Large intestine (tissue), 3 donors: ENCODE measurements at regions not wholly inside any gene's neighbourhood (a gene's known extent, or its start where the extent isn't known, plus 50 kb on each side); places are given as distances from the start of the nearest gene placed in this dataset.

Experiments used
- DNase-seq, 2 donors: peaks; one replicate each; pipeline versions ENCODE4 v3.0.0 to v3.0.0-alpha.2; 2013
- H3K27ac ChIP-seq: one replicate; pipeline ENCODE4 v1.5.1; 2013; ENCODE audit warnings: low read length
- H3K27me3 ChIP-seq: 2 replicates; pipeline ENCODE4 v1.6.1; 2013; ENCODE audit warnings: low read length; ENCODE audit not compliant: control insufficient read depth, insufficient read depth
- H3K36me3 ChIP-seq: 2 replicates; pipeline ENCODE4 v1.6.1; 2013; ENCODE audit warnings: low read length; ENCODE audit not compliant: control insufficient read depth, insufficient read depth
- H3K4me1 ChIP-seq: one replicate; pipeline ENCODE4 v1.6.1; 2013; ENCODE audit warnings: low read length; ENCODE audit not compliant: control insufficient read depth, insufficient read depth
- H3K4me3 ChIP-seq: one replicate; pipeline ENCODE4 v1.5.1; 2013; ENCODE audit warnings: low read length
- H3K9me3 ChIP-seq: one replicate; pipeline ENCODE4 v1.6.1; 2013; ENCODE audit warnings: mild to moderate bottlenecking, low read depth, low read length, moderate library complexity; ENCODE audit not compliant: control insufficient read depth
- WGBS: methylation state at CpG from one replicate; pipeline ENCODE4 v1.1.5; 2013; ENCODE audit warnings: low lambda C conversion rate; ENCODE audit not compliant: insufficient coverage; 5-methylcytosine and 5-hydroxymethylcytosine counted together

- no peak for DNase-seq
- no peak overlapping the region for H3K4me3 ChIP-seq
- no peak overlapping the region for H3K27ac ChIP-seq
- peaks cover 3% of the 10 kb centered on the region for H3K4me1 ChIP-seq
- 88% methylated on average over 1 of the region's 4 CpGs for WGBS
- H3K9me3 ChIP-seq, result no peaks in the 10 kb centered on the region
- H3K36me3 ChIP-seq, result no peaks in the 10 kb centered on the region
- H3K27me3 ChIP-seq, result no peaks in the 10 kb centered on the region
These were observed 1527.0 kb upstream of the SLC10A2 start for GRCh38 chr13:104593251-104593576.

GRCh38 chr13:104592545-104593250 lies 1526.5 kb upstream of the SLC10A2 start:
- 88% methylated on average over 2 of the region's 3 CpGs for WGBS
- no peaks in the 10 kb centered on the region for H3K9me3 ChIP-seq

GRCh38 chr13:104592127-104592526 lies 1525.9 kb upstream of the SLC10A2 start:
- Histone ChIP-seq H3K4me3 (no peak overlapping the region), H3K4me1 (no peaks in the 10 kb centered on the region)
- DNase-seq, result no peak

More at GRCh38 chr13:104592545-104593250, 1526.5 kb upstream of the SLC10A2 start:
- Histone ChIP-seq H3K27ac (no peak overlapping the region), H3K27me3 (no peaks in the 10 kb centered on the region), H3K4me3 (no peak overlapping the region), H3K36me3 (no peaks in the 10 kb centered on the region), H3K4me1 (peaks cover under 1% of the 10 kb centered on the region)
- no peak for DNase-seq

GRCh38 chr13:104586051-104586746 lies 1520.0 kb upstream of the SLC10A2 start:
- no peaks in the 10 kb centered on the region for H3K4me1 ChIP-seq
- DNase-seq, result peak in 1 of 2 donors; percentile 2
- H3K27me3 ChIP-seq, result no peaks in the 10 kb centered on the region
- H3K27ac ChIP-seq, result no peak overlapping the region
- no peak overlapping the region for H3K4me3 ChIP-seq
- 78% methylated on average over 7 of the region's 11 CpGs for WGBS
- no peaks in the 10 kb centered on the region for H3K36me3 ChIP-seq
- H3K9me3 ChIP-seq, result no peaks in the 10 kb centered on the region

More at GRCh38 chr13:104592127-104592526, 1525.9 kb upstream of the SLC10A2 start:
- Histone ChIP-seq H3K9me3 (no peaks in the 10 kb centered on the region), H3K36me3 (no peaks in the 10 kb centered on the region), H3K27ac (no peak overlapping the region), H3K27me3 (no peaks in the 10 kb centered on the region)

GRCh38 chr13:104584481-104584880 lies 1518.3 kb upstream of the SLC10A2 start:
- Histone ChIP-seq H3K4me1 (no peaks in the 10 kb centered on the region), H3K9me3 (no peaks in the 10 kb centered on the region), H3K27me3 (no peaks in the 10 kb centered on the region), H3K4me3 (no peak overlapping the region), H3K27ac (no peak overlapping the region), H3K36me3 (no peaks in the 10 kb centered on the region)
- no peak for DNase-seq
- 100% methylated on average over 1 of the region's 1 CpG for WGBS

DNA sequence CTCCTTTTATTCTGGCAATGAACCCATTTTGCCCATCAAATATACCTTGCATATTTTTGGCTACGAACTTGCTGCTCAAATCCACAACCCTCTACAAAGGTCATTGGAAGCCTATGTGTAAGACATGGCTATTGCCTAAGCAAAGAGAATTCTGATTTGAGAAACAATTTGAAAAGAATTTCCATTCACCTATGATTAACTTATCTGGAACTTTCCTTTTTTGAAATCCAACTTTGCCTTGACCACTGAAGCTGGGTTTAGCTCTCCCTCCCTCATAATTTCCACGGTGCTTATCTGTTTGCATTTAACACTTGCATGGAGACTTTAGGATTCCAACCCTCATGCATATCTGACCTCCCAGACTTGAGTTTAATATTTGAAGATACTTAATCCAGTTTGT lies 1514.7 kb upstream of the SLC10A2 start:
- H3K9me3 ChIP-seq, result no peaks in the 10 kb centered on the region
- no CpG with 5 or more reads among the region's 2 CpGs for WGBS
- H3K4me3 ChIP-seq, result no peak overlapping the region
- DNase-seq, result no peak
- H3K27ac ChIP-seq, result no peak overlapping the region
- H3K4me1 ChIP-seq, result no peaks in the 10 kb centered on the region
- no peaks in the 10 kb centered on the region for H3K27me3 ChIP-seq
- no peaks in the 10 kb centered on the region for H3K36me3 ChIP-seq

DNA sequence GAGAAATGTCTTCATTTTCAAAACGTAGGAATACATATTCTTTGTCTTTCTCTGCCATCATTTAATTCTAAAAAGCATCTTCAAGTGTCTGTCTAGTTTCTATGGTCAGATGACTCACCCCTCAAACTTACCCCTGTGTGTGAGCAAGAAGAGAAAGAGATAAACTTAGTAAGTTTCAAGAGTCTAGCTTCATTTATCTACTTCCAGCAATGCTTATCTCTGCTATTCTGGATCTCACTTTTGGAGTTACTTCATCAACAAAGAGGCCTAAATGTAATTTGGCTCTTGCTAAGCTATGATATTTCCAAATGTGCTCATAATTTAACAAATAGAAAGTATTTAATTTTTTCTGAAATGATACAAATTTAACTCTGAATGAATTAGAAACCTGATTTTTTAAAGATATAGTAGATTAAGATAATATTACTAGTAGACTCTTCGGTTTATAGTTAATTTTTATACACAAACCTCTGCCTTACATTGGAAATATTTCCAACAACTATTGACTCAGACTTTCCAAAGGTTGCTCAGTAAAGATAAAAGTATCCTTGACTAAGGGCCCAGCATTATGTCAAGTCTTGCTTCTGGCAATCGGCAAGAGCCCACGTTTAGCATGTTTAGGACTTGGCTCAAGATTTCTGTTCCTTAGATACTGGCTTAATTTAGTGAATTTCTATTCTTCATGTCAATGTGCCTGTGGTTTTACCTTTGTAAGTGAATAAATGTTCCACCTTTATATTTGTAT lies 1511.0 kb upstream of the SLC10A2 start:
- peak in 1 of 2 donors; percentile 12 for DNase-seq
- Histone ChIP-seq H3K4me1 (no peaks in the 10 kb centered on the region), H3K27me3 (no peaks in the 10 kb centered on the region), H3K4me3 (no peak overlapping the region), H3K27ac (no peak overlapping the region), H3K36me3 (no peaks in the 10 kb centered on the region), H3K9me3 (no peaks in the 10 kb centered on the region)
- 80% methylated on average over 1 of the region's 4 CpGs for whole genome bisulfite sequencing

DNA sequence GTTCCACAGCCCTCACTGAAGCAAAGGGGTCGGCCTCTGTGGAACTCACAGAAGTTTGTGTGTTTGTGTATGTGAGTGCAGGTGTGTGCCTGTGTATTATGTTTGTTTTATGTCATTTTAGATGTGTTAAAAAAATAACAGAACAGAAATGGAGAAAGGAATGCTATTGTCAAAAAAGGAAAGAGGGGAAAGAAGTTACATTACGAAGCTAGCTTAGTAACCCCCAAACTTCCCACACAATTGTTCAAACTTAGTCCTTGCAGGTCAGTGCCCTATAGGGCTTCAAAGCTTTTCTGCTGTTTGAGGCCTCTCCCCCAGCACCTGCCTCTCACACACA lies 1505.6 kb upstream of the SLC10A2 start:
- Histone ChIP-seq H3K4me3 (no peak overlapping the region), H3K4me1 (no peaks in the 10 kb centered on the region), H3K27ac (no peak overlapping the region), H3K36me3 (no peaks in the 10 kb centered on the region), H3K27me3 (no peaks in the 10 kb centered on the region), H3K9me3 (no peaks in the 10 kb centered on the region)
- WGBS, result 20% methylated on average over 1 of the region's 2 CpGs
- DNase-seq, result no peak

DNA sequence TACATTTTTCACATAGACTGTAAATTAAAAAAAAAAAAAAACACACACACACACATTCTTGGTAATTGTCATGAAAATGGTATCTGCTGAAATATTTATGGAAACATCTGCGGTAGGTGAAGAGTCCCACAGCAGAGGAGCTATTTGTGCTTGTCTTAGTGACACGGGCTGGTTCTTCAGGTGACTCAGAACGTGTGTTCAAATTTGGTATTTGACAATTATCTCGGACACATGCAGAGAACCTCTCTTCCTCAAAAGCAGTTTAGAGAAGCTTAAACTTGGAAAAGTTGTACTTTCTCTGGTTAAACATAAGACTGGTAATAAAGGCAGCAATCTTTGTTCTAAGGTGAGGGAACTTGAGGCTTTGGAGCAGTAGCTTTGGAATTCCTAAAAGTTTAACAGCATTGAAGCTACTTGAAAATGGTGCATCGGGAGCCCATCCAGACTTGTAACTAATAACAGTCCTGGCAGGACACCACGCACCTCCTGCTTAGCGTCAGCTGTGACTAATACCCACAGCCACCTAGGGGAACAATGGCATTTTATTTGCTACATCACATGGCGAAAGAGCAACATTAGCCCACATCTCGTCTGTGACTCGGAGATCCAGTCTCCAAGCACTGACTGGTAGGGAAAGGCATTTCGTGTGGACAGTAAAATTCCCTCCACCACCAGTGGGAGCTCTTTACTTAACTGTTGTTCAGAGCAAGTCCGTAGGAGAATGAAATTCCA lies 1505.1 kb upstream of the SLC10A2 start:
- WGBS, result 60% methylated on average over 1 of the region's 12 CpGs
- no peak overlapping the region for H3K27ac ChIP-seq
- H3K4me3 ChIP-seq, result no peak overlapping the region

GRCh38 chr13:104567114-104567513 lies 1500.9 kb upstream of the SLC10A2 start:
- no peaks in the 10 kb centered on the region for H3K36me3 ChIP-seq
- no peaks in the 10 kb centered on the region for H3K27me3 ChIP-seq
- 83% methylated on average over 1 of the region's 5 CpGs for WGBS
- H3K27ac ChIP-seq, result no peak overlapping the region
- no peak overlapping the region for H3K4me3 ChIP-seq
- no peaks in the 10 kb centered on the region for H3K4me1 ChIP-seq
- no peaks in the 10 kb centered on the region for H3K9me3 ChIP-seq
- no peak for DNase-seq

More for the DNA sequence above, 1505.1 kb upstream of the SLC10A2 start:
- Histone ChIP-seq H3K9me3 (no peaks in the 10 kb centered on the region), H3K36me3 (no peaks in the 10 kb centered on the region), H3K4me1 (no peaks in the 10 kb centered on the region), H3K27me3 (no peaks in the 10 kb centered on the region)
- DNase-seq, result peak; percentile 51 to 61
